GM03348 (cell line): ENCODE measurements at regions not wholly inside any gene's neighbourhood (a gene's known extent, or its start where the extent isn't known, plus 50 kb on each side); places are given as distances from the start of the nearest gene placed in this dataset.

Experiments used
- DNase-seq: peaks from one replicate; pipeline ENCODE4 v3.0.0; 2012; ENCODE audit warnings: low spot score

DNA sequence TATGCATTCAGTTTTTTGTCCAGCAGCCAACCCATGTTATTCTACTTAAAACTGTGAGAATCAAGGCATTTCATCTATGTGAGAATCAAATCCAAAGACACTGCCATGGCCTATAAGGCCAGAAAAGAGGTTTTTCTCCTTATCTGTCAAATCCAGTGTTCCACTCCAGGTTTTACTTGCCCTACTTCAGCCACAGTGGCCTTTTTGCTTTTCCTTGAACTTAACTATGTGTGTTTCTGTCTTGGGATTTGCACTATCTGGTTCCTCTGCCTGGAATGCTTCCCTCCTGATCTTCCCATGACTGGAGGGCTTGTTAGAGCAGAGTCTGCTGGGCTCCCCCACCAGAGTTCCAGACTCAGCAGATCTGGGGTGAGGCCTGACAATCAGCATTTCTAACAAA is 113.1 kb upstream of the DOK5 start:
- no peak for DNase-seq

DNA sequence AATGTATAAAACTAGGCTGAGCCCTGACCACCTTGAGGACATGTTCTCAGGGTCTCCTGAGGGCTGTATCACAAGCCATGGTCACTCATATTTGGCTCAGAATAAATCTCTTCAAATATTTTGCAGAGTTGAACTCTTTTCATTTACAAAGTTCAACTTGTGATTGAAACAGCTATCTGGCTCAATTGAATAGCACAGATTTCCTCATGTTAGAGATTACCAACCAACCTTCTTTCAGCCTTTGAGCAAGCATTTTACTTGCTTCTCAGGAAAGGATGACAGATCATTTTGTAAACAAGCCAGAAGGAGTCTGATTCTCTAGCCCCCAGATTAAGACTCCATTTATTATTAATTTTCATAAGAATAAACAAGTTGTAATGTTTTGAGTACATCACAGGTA is 111.0 kb upstream of the DOK5 start:
- DNase-seq = no peak

DNA sequence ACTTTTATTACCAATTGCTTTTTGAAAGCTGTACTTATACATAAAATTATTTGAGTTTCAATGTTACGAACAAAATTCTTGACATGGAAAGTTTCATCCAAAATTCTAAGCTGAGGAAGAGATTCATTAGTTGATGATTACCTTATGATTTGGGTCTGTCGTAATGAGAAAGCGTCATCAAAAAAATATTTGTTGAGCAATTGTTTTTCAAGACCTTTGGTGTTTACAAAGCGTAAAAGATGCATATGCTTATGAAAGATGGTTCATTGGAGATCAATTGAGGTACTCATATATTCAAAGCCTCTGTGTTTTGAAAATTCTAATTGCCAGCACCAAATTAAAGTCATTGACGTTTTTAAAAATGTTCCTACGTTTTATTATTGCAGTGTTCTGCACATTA is 110.5 kb upstream of the DOK5 start:
- DNase-seq = no peak

DNA sequence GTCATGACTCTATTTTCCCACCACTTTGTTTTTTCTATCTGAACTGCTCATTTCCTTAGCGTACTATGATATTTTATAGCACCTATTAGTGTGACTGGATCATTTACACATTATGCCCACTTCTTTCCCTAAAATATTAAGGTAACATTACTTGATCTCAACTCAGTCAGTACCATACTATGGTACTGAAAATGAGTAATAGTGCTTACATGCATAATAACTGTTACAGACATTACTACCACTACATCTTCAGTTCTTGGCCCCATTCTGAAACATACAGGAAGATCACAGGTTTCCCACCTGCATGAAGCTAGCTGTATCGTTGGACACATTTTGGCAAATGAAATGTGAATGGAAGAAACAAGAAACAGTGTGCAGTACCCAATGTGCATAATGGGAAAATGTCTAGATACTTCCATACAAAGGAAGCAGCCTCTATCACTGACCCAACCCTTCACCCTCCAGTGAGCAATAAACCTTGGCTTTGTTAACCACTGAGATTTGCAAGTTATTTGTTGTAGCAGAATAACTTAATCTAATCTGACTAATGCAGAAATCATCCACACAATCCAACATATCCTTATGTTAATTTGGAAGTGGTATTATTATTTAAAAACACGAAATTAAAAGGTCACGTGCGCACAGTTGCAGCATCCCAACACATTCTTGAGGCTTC is 108.6 kb upstream of the DOK5 start:
- DNase-seq = no peak

DNA sequence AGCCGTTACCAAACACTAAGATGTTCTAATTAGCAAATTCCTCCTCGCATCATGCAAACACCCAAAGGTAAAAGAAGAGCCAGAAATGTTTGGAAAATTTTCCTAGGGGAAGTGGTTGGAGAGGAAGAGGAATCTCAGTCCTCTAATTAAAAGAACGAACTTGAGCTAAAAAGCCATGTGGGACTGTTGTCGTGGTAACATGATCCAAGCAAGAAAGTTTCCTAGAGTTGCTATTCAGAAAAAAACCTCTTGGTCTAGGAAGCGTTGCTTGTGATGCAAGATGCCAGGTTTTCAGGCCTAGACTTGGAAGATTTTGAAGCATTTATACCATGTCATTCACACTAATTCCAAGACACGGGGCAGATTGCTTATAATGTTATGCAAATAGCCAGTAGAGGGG is 106.8 kb upstream of the DOK5 start:
- no peak for DNase-seq

DNA sequence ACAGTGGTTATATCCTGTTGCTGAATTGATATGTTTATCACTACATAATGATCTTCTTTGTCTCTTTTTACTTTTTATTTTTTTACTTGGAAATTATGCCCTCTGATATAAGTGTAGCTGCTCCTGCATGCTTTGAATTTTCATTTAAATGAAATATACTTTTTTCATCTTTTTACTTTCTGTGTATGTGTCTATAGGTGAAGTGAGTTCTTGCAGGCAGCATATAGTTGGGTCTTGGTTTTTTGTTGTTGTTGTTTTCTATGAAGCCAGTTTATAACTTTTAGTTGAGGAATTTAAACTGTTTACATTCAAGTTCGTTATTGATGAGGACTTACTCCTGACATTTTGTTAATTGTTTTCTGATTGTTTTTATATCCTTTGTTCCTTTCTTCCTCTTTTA is 103.1 kb upstream of the DOK5 start:
- DNase-seq = no peak

DNA sequence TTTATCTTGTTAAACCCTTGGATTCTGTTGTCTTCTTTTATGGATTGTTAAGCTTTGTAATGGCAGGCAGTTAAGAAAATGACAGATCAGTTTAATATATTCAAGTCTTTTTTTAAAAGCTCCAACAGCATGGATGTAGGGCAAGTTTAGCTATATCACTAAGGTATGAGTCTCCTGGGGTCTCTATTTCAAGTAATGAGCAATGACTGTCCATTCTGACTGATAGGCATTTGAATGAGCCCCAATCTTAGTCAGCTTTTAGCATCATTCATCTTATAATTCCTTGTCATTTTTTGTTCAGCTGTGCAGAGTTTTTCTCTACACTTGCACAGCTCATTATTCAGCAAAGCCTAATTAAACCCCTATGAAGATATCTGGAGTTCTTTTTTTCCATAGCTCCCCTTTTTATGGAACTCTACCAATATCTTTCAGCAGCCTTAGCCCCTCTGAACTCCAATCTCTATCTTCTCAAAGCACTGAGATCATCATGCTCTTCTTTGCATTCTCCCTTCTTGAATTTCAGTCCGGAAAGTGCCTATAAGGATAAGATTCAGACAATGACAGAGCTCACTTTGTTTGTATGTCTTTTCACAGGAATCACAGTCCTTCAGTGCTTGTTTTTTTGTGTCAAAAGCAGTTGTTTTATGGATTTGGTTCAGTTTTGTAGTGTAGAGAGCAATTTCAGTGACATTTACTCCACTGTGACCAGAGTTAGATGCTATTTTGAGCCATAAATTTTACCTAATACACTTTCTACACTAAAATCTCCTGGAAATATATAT is 97.2 kb upstream of the DOK5 start:
- no peak for DNase-seq

DNA sequence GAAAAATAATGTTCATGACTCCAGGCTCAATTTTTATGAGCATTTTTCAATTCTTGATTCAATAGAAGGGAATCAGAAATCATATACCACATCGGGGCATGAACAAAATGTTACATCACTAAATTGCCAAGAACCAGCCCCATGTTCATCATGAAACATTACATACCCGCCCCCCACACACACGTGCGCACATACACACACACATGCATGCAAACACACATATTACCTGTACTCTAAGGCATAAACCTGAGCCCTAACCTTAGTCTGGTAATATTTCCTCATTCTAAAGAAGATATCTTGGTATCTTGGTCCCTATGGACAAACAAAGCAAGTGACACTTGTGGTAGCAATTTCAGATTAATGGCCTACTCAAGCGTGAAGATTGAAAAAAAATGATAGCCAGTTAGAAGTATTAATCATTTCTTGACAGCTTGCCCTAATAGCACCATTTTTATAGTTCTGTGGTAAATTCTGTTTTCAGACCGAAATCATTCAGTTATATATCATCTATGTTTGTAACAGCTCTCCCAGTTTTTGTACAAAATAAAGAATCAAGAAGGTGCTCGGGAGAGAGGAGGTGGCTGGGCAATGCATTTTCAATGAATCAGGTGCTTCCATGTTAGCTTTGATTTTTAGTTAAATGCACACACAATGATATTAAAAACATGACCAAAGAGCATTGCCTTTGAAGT is 95.4 kb upstream of the DOK5 start:
- DNase-seq = no peak

DNA sequence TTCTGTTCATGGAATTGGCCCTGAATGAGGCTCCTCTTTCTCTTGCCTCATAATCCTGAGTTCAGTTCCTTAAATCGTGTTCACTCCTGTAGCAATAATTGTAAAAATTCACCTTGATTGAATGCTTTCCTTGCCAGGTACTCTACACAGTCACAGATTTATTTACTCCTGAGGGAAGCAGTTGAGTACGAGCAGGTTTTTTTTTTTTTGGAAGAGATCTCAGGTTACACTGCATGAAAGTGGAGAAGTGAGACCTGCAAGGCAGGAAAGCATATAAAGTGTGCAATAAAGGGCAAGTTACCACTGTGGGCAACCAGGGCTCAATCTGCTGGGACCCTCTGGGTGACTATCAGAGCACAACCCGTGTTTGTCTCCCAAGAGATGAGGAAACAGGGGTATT is 93.0 kb upstream of the DOK5 start:
- no peak for DNase-seq

DNA sequence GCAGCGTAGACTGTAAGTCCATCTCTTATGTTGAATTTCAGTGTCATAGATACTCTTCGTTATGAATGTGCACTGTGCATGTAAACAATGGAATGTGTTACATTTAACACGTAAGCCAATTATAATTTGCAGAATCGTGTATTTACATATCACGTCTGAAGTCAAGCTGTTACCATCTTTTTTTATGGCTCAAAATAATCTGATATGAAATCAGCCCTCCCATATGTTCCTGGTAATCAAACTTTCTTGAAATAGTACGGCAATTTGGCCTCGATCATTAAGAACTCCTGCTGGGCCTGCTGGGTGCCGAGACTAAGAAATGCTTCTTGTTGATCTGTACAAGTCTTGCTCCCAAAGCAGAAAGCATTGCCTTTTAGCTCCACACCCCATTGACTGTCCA is 89.6 kb upstream of the DOK5 start:
- no peak for DNase-seq

DNA sequence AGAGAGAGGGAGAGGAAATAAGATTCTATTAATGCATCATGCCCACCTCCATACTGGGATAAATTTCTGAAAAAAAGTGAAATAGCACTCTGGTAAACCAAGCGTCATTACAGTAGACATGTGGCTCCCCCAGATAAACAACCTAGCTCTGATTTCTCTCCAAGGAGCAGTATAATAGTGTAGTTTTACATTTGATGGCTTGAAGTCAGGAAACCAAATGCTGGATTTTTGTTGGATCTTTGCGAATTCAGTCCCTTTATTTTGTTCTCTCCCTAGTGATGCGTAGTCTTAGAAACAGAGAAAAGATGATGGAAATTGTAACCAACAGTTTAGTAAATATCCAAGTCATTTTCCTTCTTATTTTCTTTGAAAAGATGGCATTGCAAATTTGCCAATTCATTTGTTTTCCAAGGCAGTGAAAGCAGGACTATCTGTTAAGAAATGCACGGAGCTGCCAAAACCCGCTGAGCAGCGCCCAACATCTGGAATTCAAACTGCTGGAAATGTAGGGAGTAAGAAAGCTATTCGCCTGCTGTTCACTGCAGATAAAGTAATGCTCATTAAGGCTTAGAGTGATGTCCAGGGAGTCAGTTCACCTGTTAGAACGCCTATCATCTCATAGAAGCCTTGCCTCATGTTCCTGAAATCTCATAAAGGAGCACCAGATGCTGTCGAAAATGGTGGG is 85.7 kb upstream of the DOK5 start:
- DNase-seq = no peak

DNA sequence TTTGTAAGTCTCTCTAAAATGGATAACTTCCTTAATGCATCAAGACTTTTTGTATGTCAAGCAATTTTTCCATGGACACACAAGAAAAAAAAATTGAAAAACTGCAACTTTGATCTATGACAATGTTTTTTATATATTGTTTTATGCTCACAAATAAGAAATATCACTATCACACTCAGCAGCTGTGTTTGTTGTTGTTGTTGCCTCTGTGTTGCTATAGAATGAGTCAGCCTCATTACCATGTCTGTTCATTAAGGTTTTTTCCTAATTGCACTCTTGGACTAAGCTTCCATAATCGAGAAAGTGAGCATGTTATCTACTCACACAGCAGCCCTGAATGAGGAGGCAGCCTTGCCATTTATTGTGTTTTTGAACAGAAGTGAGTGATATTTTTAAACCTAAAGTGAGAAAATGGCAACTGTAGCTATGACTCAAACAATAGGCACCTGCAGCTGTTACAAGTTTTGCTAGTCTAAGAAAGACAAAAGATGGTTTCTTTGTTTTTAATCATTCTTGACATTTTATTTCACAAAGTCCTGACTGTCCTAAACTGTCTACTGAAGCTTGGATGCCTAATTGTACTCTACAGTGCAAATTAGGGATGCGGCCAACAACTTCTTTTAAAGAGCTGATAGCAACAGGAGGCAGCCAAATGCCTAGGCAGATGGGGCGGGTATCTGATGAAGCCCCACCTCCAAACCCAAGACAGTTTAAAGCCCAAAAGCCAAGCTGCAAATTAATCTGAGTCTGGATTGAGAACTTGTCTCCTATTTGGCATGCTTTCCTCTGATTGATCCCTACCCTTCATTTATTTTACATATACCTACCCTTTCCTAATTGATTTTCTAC is 77.9 kb upstream of the DOK5 start:
- no peak for DNase-seq

DNA sequence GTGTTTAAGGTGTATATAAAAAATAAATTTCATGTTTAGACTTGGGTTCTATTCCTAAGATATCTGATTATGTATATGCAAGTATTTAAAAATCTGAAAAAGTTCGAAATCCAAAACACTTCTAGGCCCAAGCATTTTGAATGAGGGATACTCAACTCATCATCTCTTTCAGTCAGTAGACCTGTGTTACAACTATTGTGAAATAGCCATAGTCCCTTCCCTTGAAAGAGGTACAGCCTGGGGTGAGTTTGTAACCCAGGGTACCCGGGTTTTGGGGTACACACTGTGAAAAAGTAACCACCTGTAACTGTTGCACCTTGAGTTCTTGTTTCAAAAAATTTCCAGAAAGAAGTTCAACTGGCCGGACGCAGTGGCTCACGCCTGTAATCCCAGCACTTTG is 76.6 kb upstream of the DOK5 start:
- no peak for DNase-seq

DNA sequence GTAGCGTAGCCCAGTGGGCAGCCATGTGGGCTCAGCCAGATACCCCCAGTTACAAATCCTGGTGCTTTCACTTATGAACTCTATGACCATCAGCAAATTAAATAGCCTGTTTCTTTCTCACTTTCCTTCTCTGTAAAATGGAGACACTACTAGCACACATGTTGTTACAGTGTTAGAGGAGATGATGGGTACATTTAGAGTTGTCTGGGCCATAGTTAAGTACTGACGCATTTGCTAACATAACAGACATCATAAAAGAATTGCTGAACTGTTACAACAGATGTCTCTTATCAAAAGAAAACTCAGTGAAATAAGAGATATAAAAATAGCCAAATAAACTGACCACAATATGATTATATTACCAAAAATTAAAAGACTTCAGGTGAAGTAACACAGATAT is 69.9 kb upstream of the DOK5 start:
- DNase-seq = no peak

DNA sequence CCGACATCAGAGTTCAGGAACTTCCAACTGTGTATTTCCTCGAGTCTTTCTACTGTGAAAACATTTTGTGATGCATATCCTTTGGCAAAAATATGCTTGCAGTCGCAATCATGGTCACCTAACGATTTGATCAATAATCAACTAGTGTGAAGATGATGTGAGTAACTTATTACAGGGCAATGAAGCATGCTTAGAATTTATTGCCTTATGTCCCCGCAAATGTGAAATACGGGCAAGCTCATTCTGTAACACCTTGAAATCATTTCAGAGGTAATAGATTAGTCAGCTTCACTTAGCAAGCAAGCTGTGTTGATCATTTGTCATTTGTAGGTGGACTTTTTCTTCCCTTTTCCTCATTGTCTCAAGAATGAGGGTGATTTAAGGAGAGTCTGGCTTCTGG is 67.9 kb upstream of the DOK5 start:
- no peak for DNase-seq

DNA sequence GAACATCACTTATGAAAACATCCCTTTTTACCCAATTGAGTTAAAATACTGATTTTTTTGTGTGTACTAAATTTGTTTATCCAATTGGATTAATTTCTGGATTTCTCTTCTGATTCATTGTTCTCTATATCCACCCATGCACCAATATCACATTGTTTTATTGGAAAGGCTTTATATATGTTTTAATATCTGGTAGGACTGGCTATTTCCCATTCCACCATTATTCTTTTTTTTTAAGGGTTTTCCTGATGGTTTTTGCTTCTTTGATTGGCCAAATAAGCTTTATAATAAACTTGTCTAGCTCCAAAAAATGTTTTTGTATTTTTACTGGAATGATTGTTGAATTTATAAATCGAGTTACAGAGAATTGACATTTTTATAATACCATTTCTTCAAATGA is 59.4 kb upstream of the DOK5 start:
- DNase-seq = no peak

DNA sequence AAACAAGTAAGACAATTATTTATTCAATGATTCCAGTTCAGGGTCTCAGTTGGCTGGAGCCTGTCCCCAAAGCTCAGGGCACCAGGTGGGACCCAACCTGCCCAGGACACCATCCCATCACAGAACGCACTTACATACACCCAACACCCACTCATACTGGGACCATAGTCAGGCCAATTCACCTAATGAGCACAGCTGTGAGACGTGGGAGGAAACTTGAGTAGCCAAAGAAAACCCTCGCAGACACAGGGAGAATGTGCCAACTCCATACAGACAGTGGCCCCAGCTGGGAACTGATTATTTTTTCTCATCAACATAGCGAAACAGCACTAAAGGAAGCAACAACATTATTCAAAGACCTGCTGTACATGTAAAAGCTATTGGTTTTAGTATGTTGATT is 58.6 kb upstream of the DOK5 start:
- no peak for DNase-seq

DNA sequence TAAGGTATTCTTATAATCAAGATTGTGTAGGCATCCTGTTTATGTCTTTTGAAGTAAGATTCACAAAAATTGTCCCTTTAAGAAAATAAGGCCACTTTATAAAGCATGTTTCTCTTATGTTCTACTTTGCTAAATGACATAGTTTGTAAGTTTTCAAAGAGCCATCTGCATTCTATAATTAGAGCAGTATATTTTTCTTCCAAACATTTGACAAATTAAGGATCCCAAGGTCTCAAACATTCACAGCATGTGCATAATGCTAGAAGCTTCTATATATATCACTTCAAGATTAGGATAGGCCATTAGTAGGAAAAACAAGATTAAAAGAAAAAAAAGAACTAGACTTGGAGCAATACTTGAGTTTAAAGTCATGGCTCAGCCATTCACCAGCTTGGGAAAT is 55.9 kb upstream of the DOK5 start:
- no peak for DNase-seq
